ENCODE measurements at regions not wholly inside any gene's neighbourhood (a gene's known extent, or its start where the extent isn't known, plus 50 kb on each side); places are given as distances from the start of the nearest gene placed in this dataset.

- no peak for DNase-seq (ENCODE audit: insufficient read length, low spot score)
- FAIRE-seq: no peak
Observed at GRCh38 chr1:234729561-234730474, 119.8 kb upstream of the IRF2BP2 start.

- FAIRE-seq (no peak), DNase-seq (ENCODE audit: insufficient read length, low spot score) (no peak)
Observed at GRCh38 chr1:234728740-234729139, 118.8 kb upstream of the IRF2BP2 start.

- peak; percentile 52 for FAIRE-seq
- DNase-seq (ENCODE audit: insufficient read length, low spot score): no peak
Observed at GRCh38 chr1:234727018-234727940, 117.3 kb upstream of the IRF2BP2 start.

- no peak for FAIRE-seq
- DNase-seq (ENCODE audit: insufficient read length, low spot score): no peak
Observed at GRCh38 chr1:234726359-234726943, 116.5 kb upstream of the IRF2BP2 start.

- FAIRE-seq (no peak), DNase-seq (ENCODE audit: insufficient read length, low spot score) (no peak)
Observed at GRCh38 chr1:234725177-234726132, 115.5 kb upstream of the IRF2BP2 start.

- FAIRE-seq: no peak
- no peak for DNase-seq (ENCODE audit: insufficient read length, low spot score)
Observed at GRCh38 chr1:234724516-234725176, 114.7 kb upstream of the IRF2BP2 start.

GRCh38 chr1:234722904-234723720, 113.1 kb upstream of the IRF2BP2 start:
- FAIRE-seq: peak; percentile 23
- DNase-seq (ENCODE audit: insufficient read length, low spot score): no peak

- no peak for DNase-seq (ENCODE audit: insufficient read length, low spot score)
- no peak for FAIRE-seq
Observed at GRCh38 chr1:234722270-234722704, 112.3 kb upstream of the IRF2BP2 start.

GRCh38 chr1:234721476-234722269, 111.7 kb upstream of the IRF2BP2 start:
- no peak for DNase-seq (ENCODE audit: insufficient read length, low spot score)

GRCh38 chr1:234720709-234721441, 110.9 kb upstream of the IRF2BP2 start:
- FAIRE-seq (no peak), DNase-seq (ENCODE audit: insufficient read length, low spot score) (no peak)

More at GRCh38 chr1:234721476-234722269, 111.7 kb upstream of the IRF2BP2 start:
- FAIRE-seq: no peak

GRCh38 chr1:234719454-234720251, 109.7 kb upstream of the IRF2BP2 start:
- no peak for DNase-seq (ENCODE audit: insufficient read length, low spot score)
- no peak for FAIRE-seq

GRCh38 chr1:234718496-234719453, 108.8 kb upstream of the IRF2BP2 start:
- no peak for FAIRE-seq
- DNase-seq (ENCODE audit: insufficient read length, low spot score): no peak

GRCh38 chr1:234716908-234717375, 107.0 kb upstream of the IRF2BP2 start:
- DNase-seq (ENCODE audit: insufficient read length, low spot score): no peak
- FAIRE-seq: no peak

- FAIRE-seq: no peak
- DNase-seq (ENCODE audit: insufficient read length, low spot score): no peak
Observed at GRCh38 chr1:234715252-234716014, 105.5 kb upstream of the IRF2BP2 start.
